Frontal cortex (tissue), 3 donors: ENCODE measurements at regions not wholly inside any gene's neighbourhood (a gene's known extent, or its start where the extent isn't known, plus 50 kb on each side); places are given as distances from the start of the nearest gene placed in this dataset.
"Not testable (repeated sequence)": the region's sequence is repeated elsewhere in the genome, so short reads cannot be mapped to it uniquely, and the experiment has no call there.

Experiments used
- DNase-seq, 2 donors: peaks; one replicate each; pipeline ENCODE4 v3.0.0; 2012; ENCODE audit warnings: low spot score in 2 of 2
- FAIRE-seq: peaks from 2 replicates; lab custom pipeline; 2012; peaks lifted over from hg19 to GRCh38; lab: Jason Lieb, UNC
- donor health status: control.
- donor health status: control.
- donor health status: control.

DNA sequence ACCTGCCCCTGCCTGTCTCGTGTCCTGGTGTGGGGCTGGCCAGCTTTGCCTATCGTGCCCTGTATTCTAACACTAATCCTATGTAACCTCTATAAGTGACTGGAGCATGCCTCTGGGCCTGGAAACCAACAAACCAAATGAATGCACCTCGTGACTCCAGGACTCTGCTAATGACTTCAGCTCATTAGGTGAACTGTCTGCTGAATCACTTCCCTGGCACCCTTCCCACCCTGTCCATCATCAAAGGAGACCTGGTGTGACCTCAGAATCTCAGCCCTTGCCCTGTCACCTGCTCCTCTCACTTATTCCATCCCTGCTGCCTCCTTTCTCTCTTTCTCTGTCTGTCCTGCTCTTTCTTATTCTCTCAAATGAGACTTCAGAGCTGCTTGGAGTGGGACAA lies 322.4 kb downstream of the CBLN1 start:
- DNase-seq (no peak), FAIRE-seq (no peak)

DNA sequence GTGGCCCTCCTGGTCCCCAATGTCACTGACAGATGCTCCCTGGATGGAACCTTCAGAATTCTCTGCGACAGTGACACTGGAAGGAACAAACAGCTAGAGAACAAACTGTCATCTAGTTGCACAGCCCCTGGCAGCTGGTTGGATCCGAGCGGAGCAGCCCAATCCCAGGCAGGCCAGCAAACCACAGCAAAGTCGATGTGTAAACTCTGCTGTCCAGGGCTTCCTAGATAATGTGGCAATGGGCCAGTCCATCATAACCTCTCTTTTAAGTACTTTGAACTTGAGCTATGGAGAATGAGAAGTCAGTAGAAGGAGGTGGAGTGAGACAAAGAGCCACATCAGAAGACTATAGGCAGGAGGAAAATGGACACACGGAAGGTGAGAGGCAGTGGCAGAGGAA lies 323.0 kb downstream of the CBLN1 start:
- FAIRE-seq (no peak), DNase-seq (no peak)

DNA sequence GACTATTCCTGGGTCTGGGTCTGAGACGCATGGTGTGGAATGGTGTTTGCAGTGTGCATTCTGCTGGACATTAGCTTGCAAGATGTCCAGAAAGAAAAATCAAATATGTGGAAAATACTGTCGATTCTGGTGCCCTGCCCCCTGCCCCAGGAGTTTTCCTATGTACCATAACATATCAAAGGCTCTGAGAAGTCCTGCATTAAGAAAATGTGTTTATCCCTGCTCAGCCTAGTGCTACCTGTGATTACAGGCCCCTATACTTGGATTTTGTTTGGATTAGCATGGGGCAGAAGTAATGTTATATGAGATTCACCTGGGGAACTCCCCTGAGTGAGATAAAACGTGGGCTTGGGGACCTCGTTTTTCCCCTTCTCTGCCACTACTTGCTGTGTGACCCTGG lies 325.0 kb downstream of the CBLN1 start:
- no peak for FAIRE-seq
- DNase-seq: no peak

DNA sequence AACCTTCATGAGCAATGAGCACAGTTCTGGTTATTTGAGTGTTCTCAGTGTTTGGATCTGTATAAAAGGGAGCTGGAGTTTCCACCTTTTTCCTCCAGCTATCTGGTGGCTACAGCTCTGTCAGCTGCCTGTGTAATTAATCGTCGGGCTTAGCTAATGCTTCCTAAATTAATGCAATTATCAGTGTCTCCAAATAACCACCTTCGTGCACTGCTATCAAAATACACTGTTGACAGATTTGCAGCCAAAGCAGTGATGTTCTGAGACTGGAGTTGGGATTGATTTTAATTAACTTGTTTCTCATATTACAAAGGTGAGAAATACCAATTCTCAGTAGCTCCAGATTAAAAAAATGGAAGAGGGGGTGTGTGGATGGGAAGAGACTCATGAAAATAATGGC lies 325.8 kb downstream of the CBLN1 start:
- FAIRE-seq (no peak), DNase-seq (no peak)

DNA sequence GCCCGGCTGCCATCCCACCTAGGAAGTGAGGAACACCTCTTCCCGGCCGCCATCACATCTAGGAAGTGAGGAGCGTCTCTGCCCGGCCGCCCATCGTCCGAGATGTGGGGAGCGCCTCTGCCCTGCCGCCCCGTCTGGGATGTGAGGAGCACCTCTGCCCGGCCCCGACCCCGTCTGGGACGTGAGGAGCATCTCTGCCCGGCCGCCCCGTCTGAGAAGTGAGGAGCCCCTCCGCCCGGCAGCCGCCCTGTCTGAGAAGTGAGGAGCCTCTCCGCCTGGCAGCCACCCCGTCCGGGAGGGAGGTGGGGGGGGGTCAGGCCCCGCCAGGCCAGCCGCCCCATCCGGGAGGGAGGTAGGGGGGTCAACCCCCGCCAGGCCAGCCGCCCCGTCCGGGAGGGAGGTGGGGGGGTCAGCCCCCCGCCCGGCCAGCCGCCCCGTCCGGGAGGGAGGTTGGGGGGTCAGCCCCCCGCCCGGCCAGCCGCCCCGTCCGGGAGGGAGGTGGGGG lies 330.0 kb downstream of the CBLN1 start:
- FAIRE-seq, DNase-seq: not testable (repeated sequence)

DNA sequence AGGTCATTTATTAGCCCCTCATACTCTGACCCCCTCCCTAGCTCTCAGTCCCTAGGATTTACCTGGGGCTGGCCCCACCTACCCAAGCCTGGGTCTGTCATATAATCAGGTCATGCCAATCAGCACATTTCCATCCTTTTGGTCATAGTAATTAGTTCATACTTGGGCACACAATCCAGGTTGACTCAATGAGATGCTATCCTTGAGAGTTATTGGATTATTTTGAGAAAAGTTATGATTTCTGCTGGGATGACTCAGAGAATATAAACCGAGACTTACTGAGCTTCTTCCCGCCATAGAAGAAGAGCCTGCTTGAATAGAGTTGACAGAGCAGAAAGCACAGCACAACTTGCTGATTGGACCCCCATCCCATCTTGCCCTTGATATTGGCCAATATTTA lies 331.5 kb downstream of the CBLN1 start:
- FAIRE-seq (no peak), DNase-seq (no peak)

DNA sequence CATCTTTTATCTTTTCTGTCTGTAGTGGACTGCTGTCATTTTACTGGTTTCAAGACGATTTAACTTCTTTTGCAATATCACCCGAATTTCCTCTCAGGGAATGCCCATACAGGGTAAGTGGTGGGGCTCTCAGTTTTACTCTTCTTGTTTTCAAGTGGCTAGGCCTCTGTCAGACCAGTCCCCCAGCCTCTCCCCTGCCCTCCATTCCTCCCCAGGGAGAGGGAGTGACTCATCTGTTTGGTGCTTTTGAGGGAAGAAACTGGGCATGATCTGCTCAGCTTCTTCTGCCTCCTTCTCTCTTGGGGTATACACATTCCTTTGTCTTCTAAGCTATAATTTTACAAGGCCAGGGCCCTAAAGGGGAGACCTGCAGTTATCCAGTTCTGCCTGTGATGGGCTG lies 332.0 kb downstream of the CBLN1 start:
- FAIRE-seq (no peak), DNase-seq (no peak)

DNA sequence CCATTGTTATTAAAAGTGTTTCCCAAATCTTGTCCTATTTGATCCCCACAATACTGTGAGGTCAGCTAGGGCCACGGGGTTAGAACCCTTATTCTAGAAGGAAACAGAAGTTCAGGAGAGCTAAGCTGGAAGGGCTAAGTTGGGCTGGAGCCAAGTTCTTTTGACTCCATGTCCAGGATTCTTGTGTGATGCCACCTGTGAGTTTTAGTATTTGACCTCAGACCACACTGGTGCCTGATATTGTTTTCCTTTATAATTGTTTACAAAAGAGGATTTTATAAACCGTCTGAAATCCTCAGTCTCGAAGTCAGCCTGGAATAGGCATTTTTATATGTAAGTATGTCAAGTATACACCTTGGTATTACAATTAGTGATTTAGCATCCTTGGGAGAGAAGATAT lies 332.7 kb downstream of the CBLN1 start:
- no peak for FAIRE-seq
- no peak for DNase-seq

DNA sequence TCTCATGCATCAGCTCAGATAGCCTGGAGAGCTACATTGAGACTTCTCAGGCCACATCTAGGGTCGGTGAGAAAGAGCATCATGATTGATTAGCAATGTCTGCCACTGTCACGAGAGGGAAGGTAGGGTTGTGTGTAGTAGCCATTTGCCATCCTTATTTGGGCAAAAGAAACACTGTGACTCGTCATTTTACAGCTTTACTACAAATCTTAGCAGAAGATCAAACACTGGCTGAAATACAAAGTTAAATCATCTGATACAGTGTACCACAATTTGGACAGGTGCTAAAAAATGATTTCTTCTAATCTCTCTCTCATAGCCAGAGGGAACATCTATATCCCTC lies 334.3 kb downstream of the CBLN1 start:
- no peak for DNase-seq
- FAIRE-seq: no peak

DNA sequence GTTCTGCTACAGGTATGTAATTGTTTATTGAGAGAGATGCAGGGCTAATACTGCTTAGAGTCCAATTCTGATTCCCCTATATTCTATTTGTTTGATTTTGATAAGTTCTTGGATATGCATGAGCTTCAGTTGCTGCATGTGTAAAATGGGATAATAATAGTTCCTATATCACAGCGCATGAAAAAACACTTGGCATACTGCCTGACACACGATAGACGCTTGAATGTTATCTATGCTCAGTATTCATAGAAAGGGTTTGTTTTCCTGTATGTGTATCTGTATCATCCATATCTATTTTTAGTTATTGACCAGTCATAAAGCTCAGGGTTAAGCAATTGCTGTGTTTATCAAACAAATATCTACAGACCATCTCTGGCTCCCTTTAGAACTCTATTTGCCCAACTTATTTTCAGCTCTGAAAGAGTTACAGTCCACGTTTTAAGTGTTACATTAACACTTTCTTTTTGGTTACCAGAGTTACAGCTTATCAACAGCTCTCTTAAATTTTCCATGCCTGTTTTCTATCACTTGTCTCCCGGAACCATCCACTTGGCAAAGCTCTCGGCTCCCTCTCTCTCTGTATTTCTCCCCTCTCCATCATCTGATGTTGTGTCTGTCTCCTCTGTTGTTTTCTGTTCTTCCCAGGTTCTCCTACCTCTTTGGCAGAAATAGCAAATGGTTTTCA lies 334.8 kb downstream of the CBLN1 start:
- DNase-seq: no peak
- FAIRE-seq: no peak

DNA sequence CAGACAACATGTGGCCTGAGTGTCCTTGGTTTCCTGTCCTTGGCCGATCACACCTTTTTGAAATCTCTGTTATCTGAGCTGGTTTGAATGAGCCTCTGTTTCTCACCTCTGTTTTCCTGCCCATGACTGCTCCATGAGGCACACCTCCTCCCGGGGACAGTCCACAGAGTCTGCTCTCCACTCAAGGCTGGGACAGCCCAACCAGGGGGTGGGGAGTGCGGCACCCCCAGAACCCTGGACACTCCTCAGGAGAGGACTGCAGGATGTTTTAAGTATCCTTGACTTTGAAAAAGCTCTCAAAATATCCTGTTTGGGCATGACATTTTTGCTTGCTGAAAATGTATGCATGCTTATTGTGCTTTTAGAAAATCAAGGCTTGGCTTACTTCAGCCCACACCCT lies 333.0 kb upstream of the N4BP1 start:
- DNase-seq: no peak
- FAIRE-seq: no peak

DNA sequence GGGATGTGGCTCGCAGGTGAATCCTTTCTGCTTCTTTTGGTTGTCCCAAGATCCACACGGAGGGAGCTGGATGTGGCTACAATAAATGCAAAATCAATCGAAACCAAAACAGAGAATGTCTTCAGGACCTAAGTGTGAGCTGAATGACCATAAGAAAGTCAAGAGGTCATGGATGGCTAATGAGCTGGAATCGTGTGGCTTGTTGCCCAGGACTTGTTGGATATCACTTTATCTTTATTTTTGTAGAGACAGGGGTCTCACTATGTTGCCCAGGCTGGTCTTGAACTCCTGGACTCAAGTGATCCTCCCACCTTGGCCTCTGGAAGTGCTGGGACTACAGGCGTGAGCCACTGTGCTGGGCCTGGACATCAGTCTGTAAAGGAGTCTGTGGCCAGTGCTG lies 326.8 kb upstream of the N4BP1 start:
- DNase-seq: no peak
- FAIRE-seq: no peak

DNA sequence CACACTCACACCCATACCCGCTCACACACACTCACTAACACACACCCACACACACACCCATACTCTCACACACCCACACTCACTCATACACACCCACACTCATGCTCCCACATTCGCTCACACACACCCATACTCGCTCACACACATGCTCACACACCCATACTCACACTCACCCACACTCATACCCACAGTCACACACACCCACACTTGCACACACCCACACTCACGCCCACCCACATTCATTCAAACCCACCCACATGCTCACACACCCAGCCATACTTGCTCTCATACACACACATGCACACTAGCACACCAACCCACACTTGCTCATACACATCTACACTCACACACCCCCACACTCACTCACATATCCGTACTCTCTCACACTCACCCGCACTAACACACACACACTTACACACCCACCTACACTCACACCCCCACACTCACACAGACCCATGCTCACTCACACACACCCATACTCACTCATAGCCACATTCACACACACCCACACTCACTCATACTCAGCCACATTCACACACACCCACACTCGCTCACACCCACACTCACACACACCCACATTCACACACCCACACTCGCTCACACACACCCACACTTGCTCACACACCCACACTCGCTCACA lies 322.4 kb upstream of the N4BP1 start:
- FAIRE-seq: no peak
- DNase-seq: no peak

DNA sequence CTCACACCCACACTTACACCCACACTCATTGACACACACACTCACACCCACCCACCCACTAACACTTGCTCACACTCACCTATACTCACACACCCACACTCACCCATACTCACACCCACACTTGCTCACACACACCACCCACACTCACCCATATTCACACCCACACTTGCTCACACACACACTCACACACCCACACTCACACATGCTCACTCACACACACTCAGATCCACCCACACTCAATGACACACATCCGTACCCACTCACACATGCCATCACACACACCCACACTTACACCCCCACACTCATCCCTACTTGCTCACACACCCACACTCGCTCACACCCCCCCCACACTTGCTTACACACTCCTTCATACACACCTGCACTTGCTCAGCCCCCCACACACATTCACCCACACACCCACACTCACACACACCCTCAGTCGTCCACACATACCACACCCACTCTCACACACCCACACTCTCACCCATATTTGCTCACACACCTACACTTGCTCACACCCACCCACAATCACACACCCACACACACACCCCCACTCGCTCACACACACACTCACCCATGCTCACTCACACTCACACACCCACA lies 321.1 kb upstream of the N4BP1 start:
- DNase-seq: no peak
- FAIRE-seq: no peak

DNA sequence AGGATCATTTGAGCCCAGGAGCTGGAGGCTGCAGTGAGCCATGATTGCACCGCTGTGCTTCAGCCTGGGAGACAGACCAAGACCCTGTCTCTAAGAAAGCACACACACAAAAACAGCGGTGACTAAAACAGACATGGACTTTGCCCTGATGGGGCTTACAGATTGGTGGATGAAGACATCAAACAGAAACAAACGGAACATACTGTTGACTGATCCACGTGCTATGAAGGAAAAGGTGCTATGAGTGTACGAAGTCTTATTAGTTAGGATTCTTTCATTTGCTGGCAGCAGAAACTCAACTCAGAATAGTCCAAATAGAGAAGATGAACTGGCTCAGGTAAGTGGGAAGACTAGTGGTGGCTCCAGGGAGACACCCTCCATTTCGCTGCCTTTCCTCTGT lies 309.8 kb upstream of the N4BP1 start:
- DNase-seq: no peak
- no peak for FAIRE-seq

DNA sequence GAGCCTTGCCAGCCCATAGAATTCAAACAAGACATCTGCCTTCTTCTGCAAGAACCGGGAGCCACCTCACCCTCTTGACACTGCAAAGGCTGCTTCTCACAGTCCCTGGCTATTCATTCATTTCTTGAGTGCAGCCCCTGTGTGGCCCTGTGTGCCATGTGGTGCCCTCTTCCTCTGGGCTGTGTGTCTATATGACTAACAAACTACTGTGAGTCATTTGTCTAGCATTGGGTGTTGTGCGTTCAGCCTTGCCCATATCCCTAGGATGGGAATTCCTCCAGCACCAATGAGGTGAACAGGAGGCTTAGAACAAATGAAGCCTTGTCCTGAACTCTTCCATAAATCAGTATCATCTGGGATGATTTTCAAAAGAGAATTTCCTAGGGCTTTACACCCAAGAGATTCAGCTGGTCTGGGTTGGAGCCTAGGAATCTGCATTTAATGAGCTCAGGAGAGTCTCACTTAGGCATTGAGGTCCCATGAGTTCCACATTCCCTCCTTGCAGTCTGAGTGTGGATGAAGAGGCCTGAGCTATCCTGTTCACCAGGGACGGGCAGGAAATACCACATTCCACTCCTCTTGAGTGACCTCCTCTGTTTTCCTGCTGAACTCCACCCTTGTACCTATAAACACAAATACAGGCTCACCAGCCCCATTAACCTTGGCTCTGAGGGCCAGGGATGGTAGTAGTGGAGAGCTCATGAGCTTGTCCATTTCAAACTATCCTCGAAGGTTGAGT lies 308.7 kb upstream of the N4BP1 start:
- no peak for DNase-seq

DNA sequence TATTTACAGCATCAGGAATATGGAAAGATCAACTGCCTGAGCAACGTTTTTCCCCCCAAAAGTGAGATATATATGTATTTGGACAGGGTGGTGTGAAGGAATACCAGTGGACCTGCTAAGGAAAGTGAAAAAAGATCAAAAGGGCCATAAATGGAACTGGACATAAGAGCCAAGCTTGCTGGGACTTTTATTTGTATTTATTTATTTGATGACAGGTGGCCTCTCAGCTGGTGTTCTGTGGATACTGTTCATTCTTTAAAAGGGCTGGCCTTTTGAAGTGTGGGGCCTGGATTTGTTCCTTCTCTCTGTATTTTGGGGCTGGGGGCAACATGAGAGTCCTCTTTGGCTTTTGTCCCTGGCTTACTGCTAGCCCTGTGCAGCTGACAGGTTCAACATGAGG lies 306.6 kb upstream of the N4BP1 start:
- DNase-seq: no peak
- no peak for FAIRE-seq

More for the DNA sequence above, 308.7 kb upstream of the N4BP1 start:
- FAIRE-seq: no peak

DNA sequence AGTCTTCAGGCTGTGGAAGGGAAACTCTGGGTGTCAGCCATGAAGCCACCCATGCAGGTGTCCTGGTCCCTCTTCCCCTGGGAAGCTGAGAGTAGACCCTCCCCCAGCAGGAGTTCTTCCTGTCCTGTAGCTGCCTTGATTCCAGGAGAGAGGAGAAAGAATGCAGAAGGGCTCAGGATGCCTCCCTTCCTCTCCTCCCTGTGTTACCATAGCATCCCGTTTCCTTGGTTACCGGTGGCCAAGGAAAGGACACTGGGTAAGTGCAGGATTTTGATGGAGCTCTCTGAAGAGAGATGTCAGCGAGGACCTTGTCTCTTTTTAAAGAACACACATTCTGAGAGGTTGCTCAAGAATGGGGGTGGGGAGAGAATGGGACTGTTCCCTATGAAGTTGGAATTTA lies 304.1 kb upstream of the N4BP1 start:
- FAIRE-seq: no peak

DNA sequence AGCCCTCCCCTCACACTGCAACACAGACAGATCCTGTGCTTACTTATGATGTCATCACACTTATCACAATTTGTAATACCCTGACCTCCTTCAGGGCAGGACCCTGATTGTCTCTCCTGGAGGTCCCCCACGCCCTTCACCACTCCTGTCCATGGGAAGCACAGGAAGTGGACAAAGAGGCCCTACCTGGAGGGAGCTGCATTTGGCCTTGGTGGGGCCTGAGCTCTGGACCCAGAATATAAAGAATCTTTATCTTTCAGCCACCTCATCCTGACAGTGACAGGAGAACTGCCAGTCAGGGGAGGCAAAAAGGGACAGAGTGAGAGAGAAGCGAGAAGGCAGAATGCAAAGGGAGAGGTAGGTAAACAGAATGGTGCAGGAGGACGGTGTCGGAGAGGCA lies 303.4 kb upstream of the N4BP1 start:
- DNase-seq (no peak), FAIRE-seq (no peak)

More for the DNA sequence above, 304.1 kb upstream of the N4BP1 start:
- peak in 1 of 2 donors; percentile 10 for DNase-seq

DNA sequence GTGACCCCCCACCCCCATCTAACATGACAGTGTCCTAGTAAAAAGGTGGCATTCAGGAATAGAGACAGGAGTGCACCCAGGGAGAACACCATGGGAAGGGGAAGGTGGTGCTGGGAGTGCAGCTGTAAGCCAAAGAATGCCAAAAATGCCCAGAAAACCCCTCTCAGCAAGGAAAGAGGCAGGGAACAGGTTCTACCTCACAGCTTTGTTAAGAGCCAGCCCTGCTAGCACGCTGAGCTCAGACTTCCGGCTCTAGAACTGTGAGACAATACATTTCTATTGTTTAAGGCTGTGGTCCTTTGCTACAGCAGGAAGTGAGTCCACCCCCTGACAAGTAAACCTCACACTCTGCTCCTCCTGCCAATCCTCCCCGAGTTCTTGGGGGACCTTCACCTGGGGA lies 302.4 kb upstream of the N4BP1 start:
- DNase-seq (no peak), FAIRE-seq (no peak)

DNA sequence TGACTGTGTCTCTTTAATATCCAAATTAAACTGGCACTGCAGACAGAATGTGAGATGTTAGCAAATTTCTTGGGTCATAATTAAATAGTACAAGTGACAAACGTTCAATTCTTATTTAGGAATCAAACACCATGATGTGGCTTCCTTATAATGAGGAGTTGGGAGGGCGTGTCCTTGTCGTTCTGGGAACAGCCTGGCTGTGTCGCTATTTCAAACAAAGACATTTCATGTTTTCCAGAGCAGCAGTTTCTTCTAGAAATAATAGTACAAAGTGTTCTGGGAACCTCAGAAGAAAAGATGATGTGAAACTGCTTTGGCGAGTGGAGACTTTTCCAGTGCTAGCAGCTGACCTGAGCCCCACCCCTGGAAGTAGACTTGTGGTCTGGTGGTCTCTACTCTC lies 301.7 kb upstream of the N4BP1 start:
- no peak for FAIRE-seq
- no peak for DNase-seq
